ENCODE measurements at regions not wholly inside any gene's neighbourhood (a gene's known extent, or its start where the extent isn't known, plus 50 kb on each side); places are given as distances from the start of the nearest gene placed in this dataset.

DNA sequence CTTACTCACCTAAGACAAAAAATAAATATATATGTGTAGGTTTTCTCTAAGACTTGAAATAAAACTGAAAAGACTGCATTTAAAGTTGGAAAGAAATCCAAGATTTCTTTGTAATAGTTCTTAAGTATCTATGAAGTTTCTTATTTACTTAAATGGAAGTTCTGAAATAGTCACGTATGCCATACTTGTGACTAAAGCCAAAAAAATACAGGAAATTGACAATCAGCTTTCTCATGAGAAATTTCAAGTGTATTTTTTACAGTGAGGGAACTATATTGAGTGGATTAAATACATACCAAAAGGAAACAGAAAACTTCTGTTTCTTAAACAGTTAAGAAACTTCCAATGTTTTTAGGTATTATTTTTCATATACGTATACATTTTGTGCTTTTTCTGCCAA, 188.1 kb downstream of the DPY19L2 start:
- no peaks in the 10 kb centered on the region for H3K4me1 ChIP-seq
- TF ChIP-seq, protein P1, sequence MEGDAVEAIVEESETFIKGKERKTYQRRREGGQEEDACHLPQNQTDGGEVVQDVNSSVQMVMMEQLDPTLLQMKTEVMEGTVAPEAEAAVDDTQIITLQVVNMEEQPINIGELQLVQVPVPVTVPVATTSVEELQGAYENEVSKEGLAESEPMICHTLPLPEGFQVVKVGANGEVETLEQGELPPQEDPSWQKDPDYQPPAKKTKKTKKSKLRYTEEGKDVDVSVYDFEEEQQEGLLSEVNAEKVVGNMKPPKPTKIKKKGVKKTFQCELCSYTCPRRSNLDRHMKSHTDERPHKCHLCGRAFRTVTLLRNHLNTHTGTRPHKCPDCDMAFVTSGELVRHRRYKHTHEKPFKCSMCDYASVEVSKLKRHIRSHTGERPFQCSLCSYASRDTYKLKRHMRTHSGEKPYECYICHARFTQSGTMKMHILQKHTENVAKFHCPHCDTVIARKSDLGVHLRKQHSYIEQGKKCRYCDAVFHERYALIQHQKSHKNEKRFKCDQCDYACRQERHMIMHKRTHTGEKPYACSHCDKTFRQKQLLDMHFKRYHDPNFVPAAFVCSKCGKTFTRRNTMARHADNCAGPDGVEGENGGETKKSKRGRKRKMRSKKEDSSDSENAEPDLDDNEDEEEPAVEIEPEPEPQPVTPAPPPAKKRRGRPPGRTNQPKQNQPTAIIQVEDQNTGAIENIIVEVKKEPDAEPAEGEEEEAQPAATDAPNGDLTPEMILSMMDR (IDR thresholded peaks at IDR 0.05) = no peak
- intact Hi-C loops (cut with DNase I) = no loop called here
- no peak for DNase-seq
- H3K36me3 ChIP-seq = no peaks in the 10 kb centered on the region
- ATAC-seq = no peak
- H3K27ac ChIP-seq = no peak overlapping the region
- H3K9me3 ChIP-seq = no peaks in the 10 kb centered on the region
- H3K27me3 ChIP-seq = no peaks in the 10 kb centered on the region
- H3K4me3 ChIP-seq = no peak overlapping the region

DNA sequence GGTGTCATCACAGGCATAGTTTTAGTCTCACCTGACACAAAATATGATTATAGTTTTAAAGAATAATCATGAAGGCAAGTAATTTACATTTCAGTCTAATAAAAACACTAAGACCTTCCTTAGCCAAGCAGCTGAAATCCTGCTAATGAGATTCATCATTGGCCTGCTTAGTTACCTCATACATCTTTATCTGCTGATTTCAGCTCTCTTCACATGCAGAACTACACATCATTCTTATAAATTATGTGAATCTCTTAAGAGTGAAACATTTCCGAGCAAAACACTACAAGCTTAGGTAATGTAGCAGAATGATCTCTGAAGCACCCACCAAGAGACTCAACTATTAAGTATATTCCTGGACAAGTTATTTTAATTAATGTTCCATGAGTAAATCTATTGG, 198.1 kb downstream of the DPY19L2 start:
- Histone ChIP-seq H3K9me3 (peaks cover 0 to 5% of the 10 kb centered on the region in 2 donors), H3K27ac (no peak overlapping the region), H3K27me3 (no peaks in the 10 kb centered on the region), H3K4me3 (no peak overlapping the region), H3K4me1 (no peaks in the 10 kb centered on the region), H3K36me3 (no peaks in the 10 kb centered on the region)
- ATAC-seq (no peak), DNase-seq (no peak)
- TF ChIP-seq, protein P1 (IDR thresholded peaks at IDR 0.05) = no peak
- intact Hi-C loops (cut with DNase I) = no loop called here

DNA sequence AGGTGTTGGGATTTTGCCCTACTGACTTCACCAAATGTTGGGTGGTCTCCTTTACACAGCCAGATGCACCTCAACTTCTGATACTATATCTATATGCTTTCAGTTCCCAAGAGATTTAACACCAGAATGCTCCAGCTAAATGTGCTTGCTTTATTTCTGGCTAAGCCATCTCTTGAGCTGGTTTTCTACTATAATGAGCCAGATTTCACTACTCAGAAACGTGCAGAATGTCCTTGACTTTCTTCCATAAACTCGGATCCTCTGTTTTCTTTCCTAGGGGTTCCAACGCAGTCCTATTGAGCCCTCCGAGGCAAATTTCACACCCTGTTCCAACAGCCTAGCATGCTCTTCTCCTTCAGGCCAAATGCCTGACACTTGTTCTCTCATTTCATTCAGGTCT, 200.3 kb downstream of the DPY19L2 start:
- no peak overlapping the region for H3K27ac ChIP-seq
- no peaks in the 10 kb centered on the region for H3K4me1 ChIP-seq
- peaks cover 0 to 5% of the 10 kb centered on the region in 2 donors for H3K9me3 ChIP-seq
- H3K36me3 ChIP-seq = no peaks in the 10 kb centered on the region
- DNase-seq (no peak), ATAC-seq (no peak)
- TF ChIP-seq, protein P1 (IDR thresholded peaks at IDR 0.05) = no peak
- no peak overlapping the region for H3K4me3 ChIP-seq
- intact Hi-C loops (cut with DNase I) = no loop called here
- H3K27me3 ChIP-seq = no peaks in the 10 kb centered on the region

DNA sequence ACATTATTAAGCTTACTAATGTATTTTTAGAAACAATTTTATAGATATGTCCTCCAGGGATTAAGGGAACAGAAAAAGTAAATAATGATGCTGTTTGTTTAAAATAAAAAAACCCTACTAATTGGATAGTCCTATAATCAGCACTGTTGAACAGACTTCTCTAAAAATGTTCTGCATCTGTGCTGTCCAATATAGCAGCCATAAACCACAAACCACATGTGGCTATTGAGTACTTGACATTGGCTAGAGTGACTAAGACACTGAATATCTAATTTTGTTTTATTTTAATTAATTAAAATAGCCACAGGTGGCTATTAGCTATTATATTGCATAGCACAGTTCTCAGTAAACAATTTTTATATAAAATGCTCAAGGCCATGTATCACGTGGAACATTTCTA, 210.4 kb downstream of the DPY19L2 start:
- no peak for ATAC-seq
- Histone ChIP-seq H3K9me3 (no peaks in the 10 kb centered on the region), H3K27ac (no peak overlapping the region), H3K4me3 (no peak overlapping the region), H3K36me3 (no peaks in the 10 kb centered on the region), H3K4me1 (no peaks in the 10 kb centered on the region), H3K27me3 (no peaks in the 10 kb centered on the region)
- TF ChIP-seq, protein P1 (IDR thresholded peaks at IDR 0.05) = no peak
- DNase-seq = no peak
- intact Hi-C loops (cut with DNase I) = no loop called here

DNA sequence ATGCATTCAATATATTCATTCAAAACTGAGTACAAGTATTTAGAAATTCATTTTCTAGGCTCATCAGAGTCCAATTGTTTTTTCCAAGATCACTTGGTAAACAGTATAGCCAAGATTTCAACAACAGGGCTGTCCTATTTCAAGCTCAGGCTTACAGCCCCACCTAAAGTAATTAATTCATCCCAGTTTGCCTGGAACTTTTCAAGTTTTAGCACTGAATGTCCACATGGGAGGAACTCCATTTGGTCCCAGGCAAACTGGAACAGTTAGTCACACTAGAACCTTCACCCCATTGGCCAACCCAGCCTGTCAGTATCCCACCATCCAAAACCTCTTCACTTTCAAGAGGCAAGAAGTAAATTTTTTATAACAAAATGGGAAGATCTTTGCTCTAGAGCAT, 210.9 kb downstream of the DPY19L2 start:
- no peaks in the 10 kb centered on the region for H3K27me3 ChIP-seq
- TF ChIP-seq, protein P1 (IDR thresholded peaks at IDR 0.05) = no peak
- no peak overlapping the region for H3K27ac ChIP-seq
- intact Hi-C loops (cut with DNase I) = no loop called here
- H3K36me3 ChIP-seq = no peaks in the 10 kb centered on the region
- no peaks in the 10 kb centered on the region for H3K9me3 ChIP-seq
- ATAC-seq = no peak
- no peak overlapping the region for H3K4me3 ChIP-seq
- H3K4me1 ChIP-seq = no peaks in the 10 kb centered on the region
- no peak for DNase-seq

Data from left lung (tissue), 4 donors.